DND-41 (cell line): ENCODE measurements at regions not wholly inside any gene's neighbourhood (a gene's known extent, or its start where the extent isn't known, plus 50 kb on each side); places are given as distances from the start of the nearest gene placed in this dataset.

Experiments used
- CTCF ChIP-seq: IDR thresholded peaks from 2 replicates; pipeline ENCODE4 v1.5.1; 2012; ENCODE audit warnings: borderline replicate concordance, low read length, moderate library complexity, mild to moderate bottlenecking; ENCODE audit not compliant: poor library complexity, severe bottlenecking; ENCODE audit errors: extremely low read depth
- EZH2 ChIP-seq: IDR thresholded peaks from 3 replicates; pipeline ENCODE4 v1.6.1; 2012; ENCODE audit warnings: borderline replicate concordance, low read depth, mild to moderate bottlenecking, moderate library complexity, low read length, inconsistent platforms; ENCODE audit not compliant: severe bottlenecking

DNA sequence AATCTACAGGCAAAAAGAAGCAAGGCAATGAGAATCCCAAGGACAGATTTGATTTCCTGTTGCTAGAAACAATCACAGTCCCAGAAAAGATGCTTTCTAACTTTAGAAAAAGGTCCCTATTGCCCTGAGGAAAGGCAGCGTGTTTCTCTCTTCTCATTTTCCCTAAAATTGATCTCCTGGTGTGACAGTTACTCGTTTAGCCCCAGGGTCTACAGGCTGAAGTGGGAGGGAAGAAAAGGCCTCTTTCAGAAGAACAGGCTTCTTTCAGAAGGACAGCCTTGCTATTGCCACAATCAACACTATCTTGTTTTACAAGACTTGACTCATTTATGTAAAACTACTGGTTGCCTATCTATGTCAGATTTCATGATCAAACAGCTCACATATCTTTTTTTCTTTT is 121.8 kb upstream of the OR4E1 start:
- TF ChIP-seq CTCF = no peak
- TF ChIP-seq EZH2 = no peak
